Ishikawa (cell line): ENCODE measurements at regions not wholly inside any gene's neighbourhood (a gene's known extent, or its start where the extent isn't known, plus 50 kb on each side); places are given as distances from the start of the nearest gene placed in this dataset.

Experiments
- CEBPB ChIP-seq: IDR thresholded peaks from 2 replicates; pipeline ENCODE4 v1.6.1; 2012
- CREB1 ChIP-seq: IDR thresholded peaks from 2 replicates; pipeline ENCODE4 v1.6.1; 2012; ENCODE audit warnings: low read depth
- EGR1 ChIP-seq: IDR thresholded peaks from 2 replicates; pipeline ENCODE4 v1.6.1; 2012
- EP300 ChIP-seq: IDR thresholded peaks from 2 replicates; pipeline ENCODE4 v1.6.1; 2012; ENCODE audit warnings: borderline replicate concordance
- FOXM1 ChIP-seq: IDR thresholded peaks from 2 replicates; pipeline ENCODE4 v1.6.1; 2012; ENCODE audit warnings: low read depth, borderline replicate concordance
- MAX ChIP-seq: IDR thresholded peaks from 2 replicates; pipeline ENCODE4 v1.6.1; 2012
- RAD21 ChIP-seq: IDR thresholded peaks from 2 replicates; pipeline ENCODE4 v1.6.1; 2012; ENCODE audit warnings: low read depth
- TCF12 ChIP-seq: IDR thresholded peaks from 2 replicates; pipeline ENCODE4 v1.6.1; 2012; ENCODE audit warnings: low read depth
- TEAD4 ChIP-seq: IDR thresholded peaks from 2 replicates; pipeline ENCODE4 v1.6.1; 2012
- YY1 ChIP-seq: IDR thresholded peaks from 2 replicates; pipeline ENCODE4 v1.6.1; 2012; ENCODE audit warnings: low read depth
- TF ChIP-seq, protein P1 (sequence below): IDR thresholded peaks from 2 replicates; pipeline ENCODE4 v1.6.1; 2012; ENCODE audit warnings: low read depth, mild to moderate bottlenecking

GRCh38 chr1:147384804-147385203 lies 142.3 kb downstream of the CHD1L start:
- TF ChIP-seq EP300 = no peak
- no peak for TF ChIP-seq TCF12
- no peak for TF ChIP-seq YY1
- no peak for TF ChIP-seq MAX
- TF ChIP-seq RAD21 = no peak
- TF ChIP-seq FOXM1 = no peak
- no peak for TF ChIP-seq CREB1
- TF ChIP-seq CEBPB = no peak
- TF ChIP-seq, protein P1, sequence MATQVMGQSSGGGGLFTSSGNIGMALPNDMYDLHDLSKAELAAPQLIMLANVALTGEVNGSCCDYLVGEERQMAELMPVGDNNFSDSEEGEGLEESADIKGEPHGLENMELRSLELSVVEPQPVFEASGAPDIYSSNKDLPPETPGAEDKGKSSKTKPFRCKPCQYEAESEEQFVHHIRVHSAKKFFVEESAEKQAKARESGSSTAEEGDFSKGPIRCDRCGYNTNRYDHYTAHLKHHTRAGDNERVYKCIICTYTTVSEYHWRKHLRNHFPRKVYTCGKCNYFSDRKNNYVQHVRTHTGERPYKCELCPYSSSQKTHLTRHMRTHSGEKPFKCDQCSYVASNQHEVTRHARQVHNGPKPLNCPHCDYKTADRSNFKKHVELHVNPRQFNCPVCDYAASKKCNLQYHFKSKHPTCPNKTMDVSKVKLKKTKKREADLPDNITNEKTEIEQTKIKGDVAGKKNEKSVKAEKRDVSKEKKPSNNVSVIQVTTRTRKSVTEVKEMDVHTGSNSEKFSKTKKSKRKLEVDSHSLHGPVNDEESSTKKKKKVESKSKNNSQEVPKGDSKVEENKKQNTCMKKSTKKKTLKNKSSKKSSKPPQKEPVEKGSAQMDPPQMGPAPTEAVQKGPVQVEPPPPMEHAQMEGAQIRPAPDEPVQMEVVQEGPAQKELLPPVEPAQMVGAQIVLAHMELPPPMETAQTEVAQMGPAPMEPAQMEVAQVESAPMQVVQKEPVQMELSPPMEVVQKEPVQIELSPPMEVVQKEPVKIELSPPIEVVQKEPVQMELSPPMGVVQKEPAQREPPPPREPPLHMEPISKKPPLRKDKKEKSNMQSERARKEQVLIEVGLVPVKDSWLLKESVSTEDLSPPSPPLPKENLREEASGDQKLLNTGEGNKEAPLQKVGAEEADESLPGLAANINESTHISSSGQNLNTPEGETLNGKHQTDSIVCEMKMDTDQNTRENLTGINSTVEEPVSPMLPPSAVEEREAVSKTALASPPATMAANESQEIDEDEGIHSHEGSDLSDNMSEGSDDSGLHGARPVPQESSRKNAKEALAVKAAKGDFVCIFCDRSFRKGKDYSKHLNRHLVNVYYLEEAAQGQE = no peak
- no peak for TF ChIP-seq TEAD4
- TF ChIP-seq EGR1 = no peak
